ENCODE measurements at regions not wholly inside any gene's neighbourhood (a gene's known extent, or its start where the extent isn't known, plus 50 kb on each side); places are given as distances from the start of the nearest gene placed in this dataset.

- no peak for TF ChIP-seq ZNF654 (tag by site-specific recombination; IDR thresholded peaks at IDR 0.05; ENCODE audit: low read depth)
- TF ChIP-seq PRDM6 (tag by site-specific recombination; IDR thresholded peaks at IDR 0.05) = no peak
- no peak for TF ChIP-seq KLF9 (tag by site-specific recombination; IDR thresholded peaks at IDR 0.05; ENCODE audit: low read depth)
- TF ChIP-seq ZNF660 (tag by site-specific recombination; IDR thresholded peaks at IDR 0.05) = no peak
- no peak for TF ChIP-seq ZNF518A (tag by site-specific recombination; conservative IDR thresholded peaks at IDR 0.05; ENCODE audit: low read depth)
- no peak for TF ChIP-seq KLF10 (tag by site-specific recombination; IDR thresholded peaks at IDR 0.05)
- TF ChIP-seq ATF2 (tag by site-specific recombination; IDR thresholded peaks at IDR 0.05; ENCODE audit: low read depth) = no peak
- TF ChIP-seq ZBTB49 (tag by site-specific recombination; IDR thresholded peaks at IDR 0.05; ENCODE audit: low read depth) = no peak
- POLR2A ChIA-PET = no interaction called here
- H3K36me3 ChIP-seq (ENCODE audit: control insufficient read depth in 2 of 2, insufficient read depth in 1 of 2, low read length in 2 of 2) = no peaks in the 10 kb centered on the region
- H3K27ac ChIP-seq (ENCODE audit: extremely low read depth, low read depth, low read length) = no peak overlapping the region
- no peaks in the 10 kb centered on the region for H3K4me1 ChIP-seq (ENCODE audit: control insufficient read depth, insufficient read depth, low read length)
- CTCF ChIA-PET = interaction anchor here (0.6 to 6.5 kb wide), 4 partner anchors 10 to 513 kb away, joined by 3 to 65 read pairs (median 3); no protein-coding TSS in a partner anchor
- no peaks in the 10 kb centered on the region for H3K9me3 ChIP-seq (ENCODE audit: control insufficient read depth, insufficient read depth, low read depth, low read length)
- no peak overlapping the region for H3K4me3 ChIP-seq (ENCODE audit: low read depth, low read length)
These were observed 268.1 kb upstream of the CXCR4 start for GRCh38 chr2:136386046-136386445.

GRCh38 chr2:136384531-136385303, 266.8 kb upstream of the CXCR4 start:
- CTCF ChIA-PET = interaction anchor here (0.6 to 6.5 kb wide), 19 partner anchors 9 to 1381 kb away, joined by 3 to 65 read pairs (median 4); no protein-coding TSS in a partner anchor
- H3K27ac ChIP-seq (ENCODE audit: extremely low read depth, low read depth, low read length) = no peak overlapping the region
- no peaks in the 10 kb centered on the region for H3K4me1 ChIP-seq (ENCODE audit: control insufficient read depth, insufficient read depth, low read length)
- 0 out of 2 replicates have a peak, but pooled peaks have one; percentile 35 for TF ChIP-seq PRDM10 (tag by site-specific recombination; IDR thresholded peaks at IDR 0.05)
- no peak for TF ChIP-seq ZNF555 (tag by site-specific recombination; conservative IDR thresholded peaks at IDR 0.05)
- TF ChIP-seq TRIM28 (IDR thresholded peaks at IDR 0.05; ENCODE audit: borderline replicate concordance, low read length) = no peak
- TF ChIP-seq HIC1 (tag by site-specific recombination; IDR thresholded peaks at IDR 0.05) = no peak

More at GRCh38 chr2:136384531-136385303, 266.8 kb upstream of the CXCR4 start:
- Histone ChIP-seq H3K9me3 (ENCODE audit: control insufficient read depth, insufficient read depth, low read depth, low read length) (no peaks in the 10 kb centered on the region), H3K4me3 (ENCODE audit: low read depth, low read length) (no peak overlapping the region), H3K36me3 (ENCODE audit: control insufficient read depth in 2 of 2, insufficient read depth in 1 of 2, low read length in 2 of 2) (no peaks in the 10 kb centered on the region)
- POLR2A ChIA-PET = interaction anchor here (0.6 kb wide), 1 partner anchor 471 kb away, joined by 4 read pairs; no protein-coding TSS in a partner anchor
